ENCODE measurements at regions not wholly inside any gene's neighbourhood (a gene's known extent, or its start where the extent isn't known, plus 50 kb on each side); places are given as distances from the start of the nearest gene placed in this dataset.
"Not testable (repeated sequence)": the region's sequence is repeated elsewhere in the genome, so short reads cannot be mapped to it uniquely, and the experiment has no call there.

DNA sequence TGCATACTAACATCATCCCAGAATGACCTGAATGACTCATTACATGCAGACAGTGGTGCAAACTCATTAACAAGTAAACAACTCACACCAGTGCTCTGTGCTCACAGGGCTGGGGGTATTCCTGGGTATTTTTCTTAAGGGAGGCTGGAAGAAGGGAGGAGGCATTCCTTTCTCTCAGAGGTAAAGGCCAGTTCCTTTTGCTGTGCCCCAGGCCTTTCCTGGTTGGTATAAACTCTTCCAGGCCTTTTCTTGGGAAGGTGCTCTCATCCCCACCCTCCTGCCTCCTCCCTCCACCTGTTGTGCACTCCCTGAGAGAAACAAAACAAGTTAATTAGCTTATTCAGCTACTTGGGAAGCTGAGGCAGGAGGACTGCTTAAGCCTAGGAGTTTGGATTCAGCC, 4779.2 kb upstream of the OR11H1 start:
- H2BK5ac ChIP-seq (ENCODE audit: insufficient read length, low read length); H3K27ac Mint-ChIP-seq; H2AK5ac ChIP-seq (ENCODE audit: insufficient read length, low read length); H3K4ac ChIP-seq (ENCODE audit: low read depth, low read length); H2AFZ ChIP-seq (ENCODE audit: low read length); H3K23ac ChIP-seq (ENCODE audit: insufficient read length, low read depth, low read length); H2BK20ac ChIP-seq (ENCODE audit: low read depth, low read length, poor library complexity, severe bottlenecking); H3K18ac ChIP-seq (ENCODE audit: insufficient read length, low read depth, low read length); H3K4me3 Mint-ChIP-seq; H3T11ph ChIP-seq (ENCODE audit: low read length); H3K27me3 ChIP-seq (ENCODE audit: insufficient read depth, low read length); H4K91ac ChIP-seq (ENCODE audit: insufficient read length, low read depth, low read length); H2BK15ac ChIP-seq (ENCODE audit: low read depth, low read length); H3K79me1 ChIP-seq (ENCODE audit: insufficient read depth, low read depth, low read length, poor library complexity, severe bottlenecking); H3K4me2 ChIP-seq (ENCODE audit: insufficient read depth, insufficient read length, low read length); DNase-seq; H3K23me2 ChIP-seq (ENCODE audit: insufficient read length, low read depth, low read length, poor library complexity, severe bottlenecking); H3K79me2 ChIP-seq (ENCODE audit: insufficient read depth, low read length); H3K56ac ChIP-seq (ENCODE audit: insufficient read length, low read depth, low read length); H2BK120ac ChIP-seq (ENCODE audit: low read depth, low read length, poor library complexity, severe bottlenecking); H4K8ac ChIP-seq (replicated peaks; ENCODE audit: insufficient read length, low read depth, low read length); H3K14ac ChIP-seq (ENCODE audit: insufficient read depth, low read length); H3K9ac ChIP-seq (ENCODE audit: extremely low read depth, insufficient read length, low read length); H3K4me1 ChIP-seq (ENCODE audit: insufficient read depth, low read length); H3K27me3 Mint-ChIP-seq (ENCODE audit: low read depth); H3K4me1 Mint-ChIP-seq; H2BK12ac ChIP-seq (ENCODE audit: insufficient read length, low read depth, low read length); H4K5ac ChIP-seq (ENCODE audit: insufficient read length, low read depth, low read length); H4K20me1 ChIP-seq (ENCODE audit: control insufficient read depth, insufficient read depth, insufficient read length); H3K27ac ChIP-seq (ENCODE audit: insufficient read length, low read depth, low read length): not testable (repeated sequence)
- Mint-ChIP-seq H3K9me3 (peaks cover 70 to 75% of the 10 kb centered on the region in 2 experiments), H3K36me3 (ENCODE audit: insufficient read depth in 1 of 3, low read depth in 3 of 3) (peaks cover 3 to 37% (median 22%) of the 10 kb centered on the region in 3 experiments)
- H3K9me3 ChIP-seq (ENCODE audit: control insufficient read depth, low read depth, low read length): peaks cover 44% of the 10 kb centered on the region

DNA sequence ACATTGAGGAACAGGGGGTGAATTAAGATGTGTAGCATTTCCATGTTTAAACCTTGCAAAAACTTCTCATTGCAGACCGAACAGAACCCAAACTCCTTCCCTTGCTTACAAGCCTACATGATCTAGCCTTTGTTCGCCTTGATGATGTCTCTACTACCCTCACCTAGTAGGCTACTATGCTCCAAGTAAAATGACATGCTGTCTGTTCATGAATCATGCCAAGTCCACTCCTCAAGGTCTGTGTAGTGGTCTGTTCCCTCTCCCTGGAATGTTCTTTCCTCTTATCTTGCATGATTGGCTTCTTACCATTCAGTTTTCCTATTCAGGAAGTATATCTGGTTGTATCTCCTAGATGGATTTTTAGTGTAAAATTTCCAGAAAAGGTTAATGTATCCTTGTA, 4778.6 kb upstream of the OR11H1 start:
- H3K4me1 Mint-ChIP-seq; H3K27ac ChIP-seq (ENCODE audit: insufficient read length, low read depth, low read length); H2BK20ac ChIP-seq (ENCODE audit: low read depth, low read length, poor library complexity, severe bottlenecking); H2BK5ac ChIP-seq (ENCODE audit: insufficient read length, low read length); H2BK12ac ChIP-seq (ENCODE audit: insufficient read length, low read depth, low read length); H3K27me3 ChIP-seq (ENCODE audit: insufficient read depth, low read length); H2BK120ac ChIP-seq (ENCODE audit: low read depth, low read length, poor library complexity, severe bottlenecking); H3K4ac ChIP-seq (ENCODE audit: low read depth, low read length); H3K56ac ChIP-seq (ENCODE audit: insufficient read length, low read depth, low read length); H3K14ac ChIP-seq (ENCODE audit: insufficient read depth, low read length); H3K4me2 ChIP-seq (ENCODE audit: insufficient read depth, insufficient read length, low read length); H4K20me1 ChIP-seq (ENCODE audit: control insufficient read depth, insufficient read depth, insufficient read length); H3K23ac ChIP-seq (ENCODE audit: insufficient read length, low read depth, low read length); H3K9ac ChIP-seq (ENCODE audit: extremely low read depth, insufficient read length, low read length); DNase-seq; H3K4me1 ChIP-seq (ENCODE audit: insufficient read depth, low read length); H3T11ph ChIP-seq (ENCODE audit: low read length); H3K23me2 ChIP-seq (ENCODE audit: insufficient read length, low read depth, low read length, poor library complexity, severe bottlenecking); H3K4me3 Mint-ChIP-seq; H3K27me3 Mint-ChIP-seq (ENCODE audit: low read depth); H3K79me1 ChIP-seq (ENCODE audit: insufficient read depth, low read depth, low read length, poor library complexity, severe bottlenecking); H3K27ac Mint-ChIP-seq; H2AFZ ChIP-seq (ENCODE audit: low read length); H4K5ac ChIP-seq (ENCODE audit: insufficient read length, low read depth, low read length); H3K18ac ChIP-seq (ENCODE audit: insufficient read length, low read depth, low read length); H2BK15ac ChIP-seq (ENCODE audit: low read depth, low read length); H4K8ac ChIP-seq (replicated peaks; ENCODE audit: insufficient read length, low read depth, low read length); H3K79me2 ChIP-seq (ENCODE audit: insufficient read depth, low read length); H4K91ac ChIP-seq (ENCODE audit: insufficient read length, low read depth, low read length); H2AK5ac ChIP-seq (ENCODE audit: insufficient read length, low read length): not testable (repeated sequence)
- Mint-ChIP-seq H3K9me3 (peaks cover 74 to 78% of the 10 kb centered on the region in 2 experiments), H3K36me3 (ENCODE audit: insufficient read depth in 1 of 3, low read depth in 3 of 3) (peaks cover 0 to 40% (median 23%) of the 10 kb centered on the region in 3 experiments; a peak in 5 of 7 replicates)
- peaks cover 46% of the 10 kb centered on the region for H3K9me3 ChIP-seq (ENCODE audit: control insufficient read depth, low read depth, low read length)
- no CpG with 5 or more reads among the region's 2 CpGs for WGBS (ENCODE audit: extremely low coverage, insufficient read length, low lambda C conversion rate)
